Fibroblast of skin of left quadriceps (primary cell): ENCODE measurements at regions not wholly inside any gene's neighbourhood (a gene's known extent, or its start where the extent isn't known, plus 50 kb on each side); places are given as distances from the start of the nearest gene placed in this dataset.

Experiments used
- DNase-seq, 2 experiments: peaks; one replicate each; pipeline ENCODE4 v3.0.0-alpha.2; 2013; ENCODE audit warnings: low read depth in 2 of 2

- DNase-seq: no peak
Observed at GRCh38 chr15:94677202-94677790, 445.9 kb downstream of the MCTP2 start.

- no peak for DNase-seq
Observed at GRCh38 chr15:94682171-94682570, 450.8 kb downstream of the MCTP2 start.

GRCh38 chr15:94683902-94684301 lies 452.5 kb downstream of the MCTP2 start:
- no peak for DNase-seq

GRCh38 chr15:94691169-94691568 lies 459.8 kb downstream of the MCTP2 start:
- DNase-seq: no peak

- DNase-seq: no peak
Observed at GRCh38 chr15:94692710-94693109, 461.3 kb downstream of the MCTP2 start.

GRCh38 chr15:94700211-94700610 lies 468.9 kb downstream of the MCTP2 start:
- DNase-seq: no peak

- no peak for DNase-seq
Observed at GRCh38 chr15:94701281-94701985, 470.1 kb downstream of the MCTP2 start.

- no peak for DNase-seq
Observed at GRCh38 chr15:94703596-94703995, 472.2 kb downstream of the MCTP2 start.

- DNase-seq: no peak
Observed at GRCh38 chr15:94704421-94704820, 473.1 kb downstream of the MCTP2 start.

GRCh38 chr15:94704946-94705345 lies 473.6 kb downstream of the MCTP2 start:
- no peak for DNase-seq

- no peak for DNase-seq
Observed at GRCh38 chr15:94709319-94709718, 478.0 kb downstream of the MCTP2 start.

GRCh38 chr15:94722024-94722636 lies 490.8 kb downstream of the MCTP2 start:
- no peak for DNase-seq

GRCh38 chr15:94723801-94724200 lies 492.4 kb downstream of the MCTP2 start:
- DNase-seq: no peak

GRCh38 chr15:94731286-94731685 lies 499.9 kb downstream of the MCTP2 start:
- no peak for DNase-seq

- no peak for DNase-seq
Observed at GRCh38 chr15:94734460-94734859, 503.1 kb downstream of the MCTP2 start.

GRCh38 chr15:94736236-94736635 lies 504.9 kb downstream of the MCTP2 start:
- no peak for DNase-seq

- no peak for DNase-seq
Observed at GRCh38 chr15:94739639-94740038, 508.3 kb downstream of the MCTP2 start.

GRCh38 chr15:94740469-94740868 lies 509.1 kb downstream of the MCTP2 start:
- no peak for DNase-seq

GRCh38 chr15:94743668-94744067 lies 512.3 kb downstream of the MCTP2 start:
- no peak for DNase-seq

GRCh38 chr15:94744080-94744793 lies 512.9 kb downstream of the MCTP2 start:
- no peak for DNase-seq

GRCh38 chr15:94745371-94745770 lies 514.0 kb downstream of the MCTP2 start:
- no peak for DNase-seq

- DNase-seq: no peak
Observed at GRCh38 chr15:94747510-94747909, 516.1 kb downstream of the MCTP2 start.
